WTC11 (cell line): ENCODE measurements at regions not wholly inside any gene's neighbourhood (a gene's known extent, or its start where the extent isn't known, plus 50 kb on each side); places are given as distances from the start of the nearest gene placed in this dataset.

Source experiments
- NR3C1 ChIP-seq: sonication (generic); formaldehyde crosslinking; conservative IDR thresholded peaks from 2 replicates; pipeline ENCODE4 v1.8.1; 2023; ENCODE audit warnings: low read depth, mild to moderate bottlenecking, missing genetic modification reagents
- TF ChIP-seq, protein P1 (sequence below): fragments of 200-600 bp; IDR thresholded peaks from 2 replicates; pipeline ENCODE4 v1.8.0; 2022; ENCODE audit warnings: antibody characterized with exemption
- TF ChIP-seq, protein P2 (sequence below): sonication (generic); formaldehyde crosslinking; IDR thresholded peaks from 2 replicates; pipeline ENCODE4 v1.8.1; 2023; ENCODE audit warnings: mild to moderate bottlenecking, missing genetic modification reagents

DNA sequence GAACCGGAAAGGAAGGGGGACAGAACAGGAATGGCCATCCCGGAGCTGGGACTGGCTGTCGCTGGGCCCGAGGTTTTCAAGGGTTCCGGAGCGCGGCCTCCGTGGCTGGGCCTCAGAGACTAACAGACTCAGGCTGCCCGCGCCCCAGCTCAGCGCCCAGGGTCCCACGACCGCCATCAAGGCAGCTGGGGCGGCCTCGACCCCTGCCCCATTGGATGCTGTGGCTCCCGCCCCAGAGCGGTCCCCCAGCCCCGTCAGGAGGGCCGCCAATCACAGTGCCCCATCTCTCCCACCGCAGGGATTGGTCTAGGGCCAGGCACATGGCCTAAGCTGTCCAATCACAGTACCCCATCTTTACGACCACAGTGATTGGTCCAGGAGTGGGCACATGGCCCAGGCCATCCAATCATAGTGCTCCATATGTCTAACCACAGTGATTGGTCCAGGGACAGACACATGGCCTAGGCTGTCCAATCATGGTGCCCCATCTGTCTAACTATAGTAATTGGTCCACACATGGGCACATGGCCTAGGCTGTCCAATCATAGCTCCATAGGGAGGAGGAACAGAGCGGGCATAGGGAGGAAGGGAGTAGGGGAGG, 105.3 kb upstream of the NKX1-1 start:
- TF ChIP-seq, protein P1, sequence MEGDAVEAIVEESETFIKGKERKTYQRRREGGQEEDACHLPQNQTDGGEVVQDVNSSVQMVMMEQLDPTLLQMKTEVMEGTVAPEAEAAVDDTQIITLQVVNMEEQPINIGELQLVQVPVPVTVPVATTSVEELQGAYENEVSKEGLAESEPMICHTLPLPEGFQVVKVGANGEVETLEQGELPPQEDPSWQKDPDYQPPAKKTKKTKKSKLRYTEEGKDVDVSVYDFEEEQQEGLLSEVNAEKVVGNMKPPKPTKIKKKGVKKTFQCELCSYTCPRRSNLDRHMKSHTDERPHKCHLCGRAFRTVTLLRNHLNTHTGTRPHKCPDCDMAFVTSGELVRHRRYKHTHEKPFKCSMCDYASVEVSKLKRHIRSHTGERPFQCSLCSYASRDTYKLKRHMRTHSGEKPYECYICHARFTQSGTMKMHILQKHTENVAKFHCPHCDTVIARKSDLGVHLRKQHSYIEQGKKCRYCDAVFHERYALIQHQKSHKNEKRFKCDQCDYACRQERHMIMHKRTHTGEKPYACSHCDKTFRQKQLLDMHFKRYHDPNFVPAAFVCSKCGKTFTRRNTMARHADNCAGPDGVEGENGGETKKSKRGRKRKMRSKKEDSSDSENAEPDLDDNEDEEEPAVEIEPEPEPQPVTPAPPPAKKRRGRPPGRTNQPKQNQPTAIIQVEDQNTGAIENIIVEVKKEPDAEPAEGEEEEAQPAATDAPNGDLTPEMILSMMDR: no peak
- TF ChIP-seq, protein P2, sequence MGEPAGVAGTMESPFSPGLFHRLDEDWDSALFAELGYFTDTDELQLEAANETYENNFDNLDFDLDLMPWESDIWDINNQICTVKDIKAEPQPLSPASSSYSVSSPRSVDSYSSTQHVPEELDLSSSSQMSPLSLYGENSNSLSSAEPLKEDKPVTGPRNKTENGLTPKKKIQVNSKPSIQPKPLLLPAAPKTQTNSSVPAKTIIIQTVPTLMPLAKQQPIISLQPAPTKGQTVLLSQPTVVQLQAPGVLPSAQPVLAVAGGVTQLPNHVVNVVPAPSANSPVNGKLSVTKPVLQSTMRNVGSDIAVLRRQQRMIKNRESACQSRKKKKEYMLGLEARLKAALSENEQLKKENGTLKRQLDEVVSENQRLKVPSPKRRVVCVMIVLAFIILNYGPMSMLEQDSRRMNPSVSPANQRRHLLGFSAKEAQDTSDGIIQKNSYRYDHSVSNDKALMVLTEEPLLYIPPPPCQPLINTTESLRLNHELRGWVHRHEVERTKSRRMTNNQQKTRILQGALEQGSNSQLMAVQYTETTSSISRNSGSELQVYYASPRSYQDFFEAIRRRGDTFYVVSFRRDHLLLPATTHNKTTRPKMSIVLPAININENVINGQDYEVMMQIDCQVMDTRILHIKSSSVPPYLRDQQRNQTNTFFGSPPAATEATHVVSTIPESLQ (CRISPR knock-in tag): no peak
- no peak for TF ChIP-seq NR3C1
